Activated CD4-positive, alpha-beta T cell treated with anti-CD3 and anti-CD28 coated beads, Interleukin-2, amount 10 ng/mL, durations not matched to agents 7 days and 5 days (primary cell): ENCODE measurements at regions not wholly inside any gene's neighbourhood (a gene's known extent, or its start where the extent isn't known, plus 50 kb on each side); places are given as distances from the start of the nearest gene placed in this dataset.
A peak's percentile ranks its signal among the peaks of the same experiment; 100 is the strongest.
"Not testable (repeated sequence)": the region's sequence is repeated elsewhere in the genome, so short reads cannot be mapped to it uniquely, and the experiment has no call there.

Experiments
- CTCF ChIA-PET: fragments of 350-600 bp; sonication (Branson Sonifier 250); formaldehyde crosslinking; loops from one replicate; lab custom pipeline; 2021; ENCODE audit warnings: antibody characterized with exemption; lab: Charles Lee
- POLR2A ChIA-PET: fragments of 350-600 bp; sonication (Branson Sonifier 250); formaldehyde crosslinking; loops from one replicate; lab custom pipeline; 2021; ENCODE audit warnings: antibody characterized with exemption; lab: Charles Lee
- DNase-seq: peaks from one replicate; pipeline ENCODE4 v3.0.0-alpha.2; 2020
- H3K27ac Mint-ChIP-seq: one replicate; pipeline ENCODE4 v1.8.0; 2021; ENCODE audit warnings: mild to moderate bottlenecking, moderate library complexity, mixed read lengths
- H3K27me3 Mint-ChIP-seq: one replicate; pipeline ENCODE4 v1.8.0; 2021; ENCODE audit warnings: mixed read lengths
- H3K36me3 Mint-ChIP-seq: one replicate; pipeline ENCODE4 v1.8.0; 2021; ENCODE audit warnings: low read depth, mixed read lengths
- H3K4me1 Mint-ChIP-seq: one replicate; pipeline ENCODE4 v1.8.0; 2021; ENCODE audit warnings: mixed read lengths
- H3K4me3 Mint-ChIP-seq: one replicate; pipeline ENCODE4 v1.8.0; 2021; ENCODE audit warnings: mild to moderate bottlenecking, moderate library complexity, mixed read lengths
- H3K9me3 Mint-ChIP-seq: one replicate; pipeline ENCODE4 v1.8.0; 2021; ENCODE audit warnings: mixed read lengths

DNA sequence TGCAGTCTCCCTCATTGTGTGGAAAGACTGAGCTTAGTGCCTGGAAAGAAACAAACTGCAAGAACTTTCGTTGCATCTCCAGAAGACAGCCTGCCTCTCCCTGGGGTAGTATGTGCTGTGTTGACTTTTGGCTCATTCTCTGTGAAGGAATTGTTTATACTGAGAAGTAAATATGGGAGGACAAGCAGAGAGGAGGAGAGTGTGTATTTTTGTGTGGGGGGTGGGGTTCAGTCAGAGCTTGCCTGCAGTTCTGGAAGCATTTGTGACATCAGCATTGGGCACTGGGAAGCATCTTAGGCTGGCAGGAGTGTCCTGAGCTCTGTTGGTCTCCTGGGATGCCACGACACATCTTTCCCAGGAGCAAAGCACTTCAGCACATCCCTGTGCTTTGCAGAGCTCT lies 147.9 kb downstream of the HS3ST3B1 start:
- DNase-seq = no peak
- H3K27me3 Mint-ChIP-seq = no peaks in the 10 kb centered on the region
- H3K36me3 Mint-ChIP-seq = peaks cover 2% of the 10 kb centered on the region
- peaks cover 1% of the 10 kb centered on the region for H3K4me1 Mint-ChIP-seq
- no peak overlapping the region for H3K27ac Mint-ChIP-seq
- ChIA-PET POLR2A (no interaction called here), CTCF (no interaction called here)
- peaks cover 2% of the 10 kb centered on the region for H3K9me3 Mint-ChIP-seq
- H3K4me3 Mint-ChIP-seq = no peak overlapping the region

DNA sequence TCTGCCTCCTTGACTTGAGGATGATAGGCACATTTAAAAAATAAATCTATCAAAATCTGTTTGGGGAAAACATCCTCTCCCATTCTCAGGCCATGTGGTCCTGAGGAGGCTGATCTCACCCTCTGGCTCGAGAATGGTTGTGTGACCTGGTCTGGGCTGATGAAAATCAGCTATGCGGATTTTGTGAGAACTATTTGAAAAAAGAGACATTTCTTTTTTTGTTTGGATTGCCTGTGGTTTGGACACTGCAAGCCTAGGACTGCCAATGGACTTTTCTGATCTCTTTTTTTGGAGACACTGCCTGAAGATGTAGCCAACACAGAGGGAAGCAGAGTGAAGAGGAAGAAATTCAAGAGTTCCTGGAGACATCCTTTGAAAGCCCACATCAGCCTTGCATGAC lies 145.9 kb downstream of the HS3ST3B1 start:
- peaks cover 1% of the 10 kb centered on the region for H3K4me1 Mint-ChIP-seq
- ChIA-PET CTCF (no interaction called here), POLR2A (interaction anchor here (0.7 kb wide), 1 partner anchor 60 kb away, joined by 3 read pairs; no protein-coding TSS in a partner anchor)
- peaks cover 2% of the 10 kb centered on the region for H3K36me3 Mint-ChIP-seq
- no peak overlapping the region for H3K4me3 Mint-ChIP-seq
- H3K27me3 Mint-ChIP-seq = no peaks in the 10 kb centered on the region
- no peak overlapping the region for H3K27ac Mint-ChIP-seq
- peaks cover 2% of the 10 kb centered on the region for H3K9me3 Mint-ChIP-seq
- no peak for DNase-seq

DNA sequence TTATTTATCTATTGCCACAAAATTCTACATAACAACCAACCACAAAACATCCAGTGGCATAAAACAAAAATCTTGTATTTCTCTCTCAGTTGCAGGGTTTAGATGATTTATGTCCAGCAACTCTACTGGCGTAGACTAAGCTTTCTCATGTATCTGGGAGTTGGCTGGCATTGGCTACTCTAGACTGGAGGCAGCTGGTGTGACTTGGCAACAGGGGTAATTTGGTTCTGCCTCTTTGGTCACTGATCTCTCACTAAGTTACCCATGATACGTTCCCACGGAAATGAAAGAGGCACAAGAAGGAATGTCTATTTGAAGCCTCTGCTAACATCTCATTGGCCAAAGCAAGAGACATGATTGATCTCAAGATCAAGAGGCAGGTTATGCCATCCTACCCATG lies 144.0 kb downstream of the HS3ST3B1 start:
- Mint-ChIP-seq H3K4me3 (no peak overlapping the region), H3K9me3 (peaks cover 2% of the 10 kb centered on the region), H3K27ac (no peak overlapping the region), H3K4me1 (peaks cover 1% of the 10 kb centered on the region), H3K36me3 (peaks cover 2% of the 10 kb centered on the region), H3K27me3 (no peaks in the 10 kb centered on the region)
- ChIA-PET POLR2A (no interaction called here), CTCF (no interaction called here)
- DNase-seq = no peak

DNA sequence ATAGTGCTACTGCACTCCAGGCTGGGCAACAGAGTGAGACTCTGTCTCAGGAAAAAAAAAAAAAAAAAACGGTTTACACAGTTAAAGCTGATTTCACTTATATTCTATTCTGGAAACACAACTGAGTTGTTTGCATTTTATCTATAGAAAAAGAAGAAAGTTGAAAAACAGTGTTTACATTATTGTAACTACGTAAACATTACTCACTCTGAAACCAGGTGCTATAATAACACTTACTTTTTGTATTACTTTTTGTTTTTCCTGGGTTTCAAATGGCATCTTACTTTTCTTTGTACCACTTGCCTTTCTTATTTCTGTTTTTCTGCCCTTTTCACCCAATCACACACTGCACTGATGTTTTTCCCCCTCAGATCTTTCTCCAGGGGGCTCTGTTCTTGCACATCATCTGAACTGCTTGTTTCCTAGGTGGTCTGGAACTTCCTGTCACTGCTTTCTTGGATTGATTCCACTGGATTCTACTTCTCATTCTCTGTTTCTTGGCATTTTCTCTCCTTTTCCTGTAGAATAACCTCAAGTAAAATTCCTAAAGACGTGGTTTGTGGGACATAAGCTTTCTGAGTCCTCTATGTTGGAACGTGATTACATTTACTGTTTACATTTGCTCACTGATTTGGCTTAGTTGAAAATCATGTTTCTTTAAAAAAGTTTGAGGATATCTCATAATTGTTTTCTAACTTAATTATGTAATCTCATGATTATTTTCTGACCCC lies 142.1 kb downstream of the HS3ST3B1 start:
- Mint-ChIP-seq H3K27ac (no peak overlapping the region), H3K9me3 (peaks cover 2% of the 10 kb centered on the region), H3K36me3 (peaks cover 2% of the 10 kb centered on the region), H3K4me3 (no peak overlapping the region), H3K27me3 (no peaks in the 10 kb centered on the region), H3K4me1 (peaks cover 1% of the 10 kb centered on the region)
- POLR2A ChIA-PET = no interaction called here
- DNase-seq = no peak
- CTCF ChIA-PET = no interaction called here

DNA sequence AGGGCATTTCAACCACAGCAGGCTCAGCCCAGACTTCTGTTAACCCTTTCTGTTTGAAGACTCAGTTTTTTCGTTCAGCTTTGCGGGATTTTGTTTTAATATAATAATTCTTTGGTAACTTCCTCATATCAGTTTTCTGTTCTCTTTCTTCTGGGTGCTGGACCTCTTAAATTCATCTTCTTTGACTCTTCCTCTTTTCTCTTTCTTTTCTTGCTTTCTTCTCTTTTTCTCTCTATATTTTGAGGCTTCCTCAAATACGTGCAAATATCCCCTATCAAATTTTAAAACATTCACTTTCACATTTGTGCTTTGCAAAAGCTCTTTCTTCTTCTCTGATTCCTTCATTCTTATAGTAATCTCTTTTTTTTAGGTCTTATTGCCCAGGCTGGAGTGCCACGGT lies 136.3 kb downstream of the HS3ST3B1 start:
- peaks cover 3% of the 10 kb centered on the region for H3K9me3 Mint-ChIP-seq
- H3K27me3 Mint-ChIP-seq = no peaks in the 10 kb centered on the region
- no peak for DNase-seq
- H3K36me3 Mint-ChIP-seq = no peaks in the 10 kb centered on the region
- H3K4me1 Mint-ChIP-seq = no peaks in the 10 kb centered on the region
- ChIA-PET POLR2A (no interaction called here), CTCF (no interaction called here)
- H3K27ac Mint-ChIP-seq = no peak overlapping the region
- H3K4me3 Mint-ChIP-seq = no peak overlapping the region

DNA sequence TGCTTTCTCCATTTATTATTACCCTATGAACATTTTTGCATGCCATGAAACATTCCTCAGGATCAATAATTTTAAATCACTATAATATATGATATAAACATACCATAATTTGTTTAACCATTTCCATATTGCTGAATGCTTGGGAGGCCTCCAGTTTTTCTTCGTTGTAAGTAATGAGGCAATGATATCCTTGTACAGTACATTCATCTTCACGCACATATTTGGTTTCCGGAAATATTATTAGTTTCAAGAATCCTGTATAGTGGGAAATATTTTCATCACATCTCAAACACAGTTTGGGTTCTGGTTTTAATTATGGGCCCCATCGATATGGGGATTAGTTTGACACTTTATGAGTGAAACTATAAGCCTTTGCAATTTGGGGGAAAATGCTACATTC lies 135.4 kb downstream of the HS3ST3B1 start:
- POLR2A ChIA-PET = no interaction called here
- no peak for DNase-seq
- peaks cover 3% of the 10 kb centered on the region for H3K9me3 Mint-ChIP-seq
- H3K4me1 Mint-ChIP-seq = no peaks in the 10 kb centered on the region
- no peaks in the 10 kb centered on the region for H3K27me3 Mint-ChIP-seq
- H3K4me3 Mint-ChIP-seq = no peak overlapping the region
- H3K27ac Mint-ChIP-seq = no peak overlapping the region
- H3K36me3 Mint-ChIP-seq = no peaks in the 10 kb centered on the region
- CTCF ChIA-PET = no interaction called here

DNA sequence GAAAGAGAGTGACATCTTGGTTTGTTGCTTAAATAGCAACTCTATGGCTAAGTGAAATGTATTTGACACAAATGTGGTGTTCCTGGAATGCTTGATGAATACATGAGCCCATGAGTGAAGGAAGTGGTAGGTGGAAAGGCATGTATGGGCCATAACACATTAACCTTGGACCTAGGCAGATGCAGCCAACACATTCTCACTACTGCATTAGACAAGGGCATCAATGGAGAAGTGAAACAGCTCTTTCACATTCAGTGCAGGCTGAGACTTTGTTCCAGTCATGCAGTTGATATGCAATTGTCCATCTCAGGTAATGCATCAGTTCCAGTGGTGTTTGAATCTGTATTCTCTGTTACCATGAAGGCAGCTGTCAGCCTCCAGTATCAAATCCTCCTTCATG lies 133.6 kb downstream of the HS3ST3B1 start:
- ChIA-PET POLR2A (no interaction called here), CTCF (no interaction called here)
- peaks cover 8% of the 10 kb centered on the region for H3K4me1 Mint-ChIP-seq
- H3K4me3 Mint-ChIP-seq = no peak overlapping the region
- H3K27me3 Mint-ChIP-seq = no peaks in the 10 kb centered on the region
- no peak for DNase-seq
- no peak overlapping the region for H3K27ac Mint-ChIP-seq
- H3K9me3 Mint-ChIP-seq = peaks cover 8% of the 10 kb centered on the region
- H3K36me3 Mint-ChIP-seq = peaks cover 2% of the 10 kb centered on the region

DNA sequence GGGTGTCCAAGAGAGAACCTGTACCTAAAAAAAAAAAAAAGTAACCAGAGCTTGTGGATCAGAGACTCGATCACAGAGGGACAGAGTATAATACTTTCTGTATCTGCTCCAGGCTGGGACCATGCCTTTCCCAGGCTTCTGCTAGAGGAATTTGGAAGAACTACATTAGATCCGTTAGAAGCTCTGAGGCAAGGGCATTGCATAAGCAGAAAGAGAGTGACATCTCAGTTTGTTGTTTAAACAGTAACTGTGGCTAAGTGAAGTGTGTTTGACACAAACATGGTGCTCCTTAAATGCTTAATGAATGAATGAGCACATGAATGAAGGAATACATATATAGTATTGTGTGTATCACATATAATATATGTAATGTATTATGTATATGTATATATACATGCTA lies 131.2 kb downstream of the HS3ST3B1 start:
- DNase-seq = no peak
- peaks cover 32% of the 10 kb centered on the region for H3K4me1 Mint-ChIP-seq
- H3K4me3 Mint-ChIP-seq = no peak overlapping the region
- no peaks in the 10 kb centered on the region for H3K27me3 Mint-ChIP-seq
- peaks cover 4% of the 10 kb centered on the region for H3K36me3 Mint-ChIP-seq
- H3K27ac Mint-ChIP-seq = no peak overlapping the region
- H3K9me3 Mint-ChIP-seq = peaks cover 11% of the 10 kb centered on the region
- POLR2A ChIA-PET = no interaction called here
- CTCF ChIA-PET = interaction anchor here (0.6 kb wide), 1 partner anchor 241 kb away, joined by 3 read pairs; no protein-coding TSS in a partner anchor

DNA sequence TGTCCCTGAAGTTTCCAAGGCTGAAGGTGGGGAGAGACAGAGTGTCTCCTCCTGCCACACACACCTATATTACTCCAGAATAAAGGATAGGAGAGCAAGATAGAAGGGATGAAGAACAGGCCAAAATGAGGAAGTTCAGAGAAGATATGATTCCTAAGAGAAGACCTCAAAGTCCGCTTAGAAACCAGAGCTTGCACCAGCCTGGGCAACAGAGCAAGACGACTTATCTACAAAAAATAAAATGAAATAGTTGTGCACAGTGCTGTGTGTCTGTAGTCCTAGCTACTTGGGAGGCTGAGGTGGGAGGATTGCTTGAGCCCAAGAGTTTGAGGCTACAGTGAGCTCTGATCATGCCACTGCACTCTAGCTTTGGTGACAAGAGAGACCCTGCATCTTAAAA lies 128.2 kb downstream of the HS3ST3B1 start:
- CTCF ChIA-PET = interaction anchor here (0.5 to 1.4 kb wide), 2 partner anchors 10 to 1870 kb away, joined by 4 to 5 read pairs; no protein-coding TSS in a partner anchor
- peaks cover 42% of the 10 kb centered on the region for H3K4me1 Mint-ChIP-seq
- H3K4me3 Mint-ChIP-seq = peak overlapping the region; percentile 60

DNA sequence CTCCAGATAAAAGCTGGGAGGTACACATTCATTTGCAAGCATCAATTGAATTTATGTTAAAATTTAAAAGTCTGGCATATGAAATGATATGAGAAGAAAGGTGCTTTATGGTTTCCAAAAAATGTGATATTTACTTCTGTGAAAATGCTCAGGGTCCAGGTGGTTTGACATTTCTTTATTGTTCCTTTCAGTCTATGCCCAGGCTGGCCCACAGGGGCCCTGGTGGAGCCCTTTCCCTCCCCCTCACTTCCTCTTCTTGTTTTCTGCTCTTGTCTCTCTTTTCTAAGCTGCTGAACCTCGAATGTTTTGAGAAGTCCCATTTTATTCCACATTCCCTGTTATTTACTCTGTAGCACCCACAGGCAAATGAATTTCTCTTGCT lies 127.8 kb downstream of the HS3ST3B1 start:
- H3K27ac Mint-ChIP-seq = peak overlapping the region; percentile 88
- peaks cover 5% of the 10 kb centered on the region for H3K36me3 Mint-ChIP-seq
- peak overlapping the region; percentile 60 for H3K4me3 Mint-ChIP-seq
- peaks cover 42% of the 10 kb centered on the region for H3K4me1 Mint-ChIP-seq
- peaks cover 12% of the 10 kb centered on the region for H3K9me3 Mint-ChIP-seq
- peak; percentile 51 for DNase-seq
- POLR2A ChIA-PET = no interaction called here
- no peaks in the 10 kb centered on the region for H3K27me3 Mint-ChIP-seq
- CTCF ChIA-PET = interaction anchor here (0.5 to 2.2 kb wide), 3 partner anchors 10 to 1870 kb away, joined by 4 to 5 read pairs (median 4); no protein-coding TSS in a partner anchor

More for the DNA sequence above, 128.2 kb downstream of the HS3ST3B1 start:
- POLR2A ChIA-PET = no interaction called here
- peak overlapping the region; percentile 88 for H3K27ac Mint-ChIP-seq
- peaks cover 5% of the 10 kb centered on the region for H3K36me3 Mint-ChIP-seq
- peaks cover 12% of the 10 kb centered on the region for H3K9me3 Mint-ChIP-seq
- no peak for DNase-seq
- no peaks in the 10 kb centered on the region for H3K27me3 Mint-ChIP-seq

DNA sequence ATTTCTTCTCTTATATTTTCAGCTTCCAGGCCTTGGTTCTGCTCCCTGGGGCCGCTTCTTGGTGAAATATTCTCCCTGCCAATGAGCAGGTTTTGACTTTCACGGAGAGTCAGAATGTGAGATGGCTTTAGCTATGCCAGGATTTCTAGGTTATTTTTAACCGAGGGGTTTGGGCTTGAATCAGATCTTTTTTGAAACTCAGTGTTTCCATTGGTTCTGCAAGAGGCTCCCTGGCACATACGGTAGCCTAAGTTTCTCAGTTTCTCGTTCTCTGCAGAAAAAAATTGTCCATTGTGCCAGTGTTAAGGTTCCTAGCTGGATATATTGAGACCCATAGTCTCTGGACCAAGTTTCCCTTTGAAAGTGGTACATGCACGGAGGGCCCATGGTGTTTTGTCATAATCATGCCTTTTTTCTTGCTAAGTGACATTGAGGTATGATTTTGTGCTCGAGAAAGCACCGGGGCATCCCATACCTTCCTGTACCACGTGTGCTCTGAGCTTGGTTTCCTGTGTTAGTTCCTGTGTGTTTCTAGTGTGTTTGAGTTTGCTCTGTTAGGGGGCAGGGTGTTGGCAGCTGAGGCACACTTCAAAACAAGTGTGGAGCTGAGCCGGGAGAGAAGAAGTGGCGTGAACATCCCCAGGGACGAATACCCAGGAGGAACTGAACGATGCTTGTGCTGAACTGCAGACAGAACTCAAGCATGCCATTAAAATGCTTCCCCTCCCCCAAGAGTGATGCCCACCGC lies 127.2 kb downstream of the HS3ST3B1 start:
- peak overlapping the region; percentile 88 for H3K27ac Mint-ChIP-seq
- peak; percentile 71 for DNase-seq
- ChIA-PET CTCF (interaction anchor here (1.2 to 2.2 kb wide), 4 partner anchors 11 to 28 kb away, joined by 3 to 6 read pairs (median 4); no protein-coding TSS in a partner anchor), POLR2A (no interaction called here)
- H3K27me3 Mint-ChIP-seq = no peaks in the 10 kb centered on the region
- peaks cover 5% of the 10 kb centered on the region for H3K36me3 Mint-ChIP-seq
- peaks cover 42% of the 10 kb centered on the region for H3K4me1 Mint-ChIP-seq
- H3K9me3 Mint-ChIP-seq = peaks cover 12% of the 10 kb centered on the region
- peak overlapping the region; percentile 60 for H3K4me3 Mint-ChIP-seq

DNA sequence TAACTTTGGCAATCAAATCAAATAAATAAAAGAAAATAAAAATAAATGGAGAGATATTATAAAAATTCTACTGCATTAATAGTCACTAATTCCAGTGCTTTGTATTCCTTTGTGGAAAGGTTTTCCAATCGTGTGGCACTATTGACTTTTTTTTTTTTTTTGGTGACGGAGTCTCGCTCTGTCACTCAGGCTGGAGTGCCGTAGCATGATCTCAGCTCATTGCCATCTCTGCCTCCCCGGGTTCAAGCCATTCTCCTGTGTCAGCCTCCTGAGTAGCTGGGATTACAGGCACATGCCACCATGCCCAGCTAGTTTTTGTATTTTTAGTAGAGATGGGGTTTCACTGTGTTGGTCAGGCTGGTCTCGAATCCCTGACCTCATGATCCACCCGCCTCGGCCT lies 122.3 kb downstream of the HS3ST3B1 start:
- CTCF ChIA-PET, POLR2A ChIA-PET: not testable (repeated sequence)

DNA sequence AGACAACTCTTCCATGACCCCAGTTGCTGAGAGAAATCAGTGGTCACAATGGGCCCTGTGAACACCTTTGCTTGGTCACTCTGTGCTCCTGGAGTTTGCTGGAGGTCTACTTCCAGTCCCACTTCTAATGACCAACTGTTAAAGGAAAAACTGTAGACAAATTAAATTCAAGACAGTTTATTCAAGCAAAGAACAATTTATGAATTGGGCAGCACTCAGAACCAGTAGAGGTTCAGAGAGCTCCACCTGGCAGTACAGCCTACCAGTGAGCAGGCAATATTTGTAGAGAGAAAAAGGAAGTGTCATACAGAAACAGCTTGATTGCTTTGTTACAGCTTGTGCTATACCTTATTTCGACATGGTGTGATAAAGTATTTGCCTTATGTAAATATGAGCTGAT lies 116.5 kb downstream of the HS3ST3B1 start:
- Mint-ChIP-seq H3K4me3 (no peak overlapping the region), H3K4me1 (no peaks in the 10 kb centered on the region), H3K27ac (no peak overlapping the region), H3K27me3 (peaks cover 5% of the 10 kb centered on the region), H3K9me3 (peaks cover 11% of the 10 kb centered on the region), H3K36me3 (peaks cover 3% of the 10 kb centered on the region)
- DNase-seq = no peak
- CTCF ChIA-PET = interaction anchor here (0.6 to 1.3 kb wide), 2 partner anchors 10 to 42 kb away, joined by 3 to 6 read pairs; no protein-coding TSS in a partner anchor
- POLR2A ChIA-PET = no interaction called here

More for the DNA sequence above, 122.3 kb downstream of the HS3ST3B1 start:
- Mint-ChIP-seq H3K4me1 (peaks cover 21% of the 10 kb centered on the region), H3K9me3 (peaks cover 12% of the 10 kb centered on the region)
- not testable (repeated sequence) for H3K36me3 Mint-ChIP-seq, H3K27me3 Mint-ChIP-seq, H3K4me3 Mint-ChIP-seq, DNase-seq, H3K27ac Mint-ChIP-seq
